ENCODE measurements at regions not wholly inside any gene's neighbourhood (a gene's known extent, or its start where the extent isn't known, plus 50 kb on each side); places are given as distances from the start of the nearest gene placed in this dataset.

DNA sequence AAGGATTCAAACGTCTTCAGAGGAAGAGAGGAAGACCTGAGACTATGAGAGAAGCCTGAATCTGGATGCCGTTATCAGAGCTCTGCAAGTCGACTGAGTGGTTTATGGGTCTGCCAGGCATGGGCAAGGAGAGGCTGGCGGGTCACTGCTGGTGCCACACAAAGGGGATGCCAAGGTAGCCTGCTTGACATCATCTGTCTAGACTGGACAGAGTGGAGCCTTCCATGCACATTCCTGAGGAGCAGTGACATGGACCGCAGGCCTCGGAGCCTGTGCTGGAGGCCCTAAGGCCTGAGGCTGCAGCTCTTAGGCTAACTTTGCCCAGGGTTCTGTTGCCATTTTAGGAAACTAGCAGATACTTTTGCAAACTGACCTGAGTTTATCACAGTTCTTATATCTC is 127.4 kb downstream of the WT1 start:
- POLR2A ChIA-PET, result interaction anchor here (0.6 kb wide), 1 partner anchor 189 kb away, joined by 3 read pairs; no protein-coding TSS in a partner anchor
- Histone ChIP-seq H3K36me3 (ENCODE audit: control insufficient read depth in 2 of 2, insufficient read depth in 1 of 2, low read length in 2 of 2) (no peaks in the 10 kb centered on the region), H3K4me3 (ENCODE audit: low read depth, low read length) (no peak overlapping the region), H3K9me3 (ENCODE audit: control insufficient read depth, insufficient read depth, low read depth, low read length) (no peaks in the 10 kb centered on the region), H3K4me1 (ENCODE audit: control insufficient read depth, insufficient read depth, low read length) (peaks cover 8% of the 10 kb centered on the region; the same call in 1 of the 2 replicates), H3K27ac (ENCODE audit: extremely low read depth, low read depth, low read length) (no peak overlapping the region)
- no peak for TF ChIP-seq ZNF585B (tag by site-specific recombination; IDR thresholded peaks at IDR 0.05)
- no peak for TF ChIP-seq ZNF621 (tag by site-specific recombination; IDR thresholded peaks at IDR 0.05)
- no peak for TF ChIP-seq INSM2 (tag by site-specific recombination; IDR thresholded peaks at IDR 0.05)
- TF ChIP-seq, protein P1, sequence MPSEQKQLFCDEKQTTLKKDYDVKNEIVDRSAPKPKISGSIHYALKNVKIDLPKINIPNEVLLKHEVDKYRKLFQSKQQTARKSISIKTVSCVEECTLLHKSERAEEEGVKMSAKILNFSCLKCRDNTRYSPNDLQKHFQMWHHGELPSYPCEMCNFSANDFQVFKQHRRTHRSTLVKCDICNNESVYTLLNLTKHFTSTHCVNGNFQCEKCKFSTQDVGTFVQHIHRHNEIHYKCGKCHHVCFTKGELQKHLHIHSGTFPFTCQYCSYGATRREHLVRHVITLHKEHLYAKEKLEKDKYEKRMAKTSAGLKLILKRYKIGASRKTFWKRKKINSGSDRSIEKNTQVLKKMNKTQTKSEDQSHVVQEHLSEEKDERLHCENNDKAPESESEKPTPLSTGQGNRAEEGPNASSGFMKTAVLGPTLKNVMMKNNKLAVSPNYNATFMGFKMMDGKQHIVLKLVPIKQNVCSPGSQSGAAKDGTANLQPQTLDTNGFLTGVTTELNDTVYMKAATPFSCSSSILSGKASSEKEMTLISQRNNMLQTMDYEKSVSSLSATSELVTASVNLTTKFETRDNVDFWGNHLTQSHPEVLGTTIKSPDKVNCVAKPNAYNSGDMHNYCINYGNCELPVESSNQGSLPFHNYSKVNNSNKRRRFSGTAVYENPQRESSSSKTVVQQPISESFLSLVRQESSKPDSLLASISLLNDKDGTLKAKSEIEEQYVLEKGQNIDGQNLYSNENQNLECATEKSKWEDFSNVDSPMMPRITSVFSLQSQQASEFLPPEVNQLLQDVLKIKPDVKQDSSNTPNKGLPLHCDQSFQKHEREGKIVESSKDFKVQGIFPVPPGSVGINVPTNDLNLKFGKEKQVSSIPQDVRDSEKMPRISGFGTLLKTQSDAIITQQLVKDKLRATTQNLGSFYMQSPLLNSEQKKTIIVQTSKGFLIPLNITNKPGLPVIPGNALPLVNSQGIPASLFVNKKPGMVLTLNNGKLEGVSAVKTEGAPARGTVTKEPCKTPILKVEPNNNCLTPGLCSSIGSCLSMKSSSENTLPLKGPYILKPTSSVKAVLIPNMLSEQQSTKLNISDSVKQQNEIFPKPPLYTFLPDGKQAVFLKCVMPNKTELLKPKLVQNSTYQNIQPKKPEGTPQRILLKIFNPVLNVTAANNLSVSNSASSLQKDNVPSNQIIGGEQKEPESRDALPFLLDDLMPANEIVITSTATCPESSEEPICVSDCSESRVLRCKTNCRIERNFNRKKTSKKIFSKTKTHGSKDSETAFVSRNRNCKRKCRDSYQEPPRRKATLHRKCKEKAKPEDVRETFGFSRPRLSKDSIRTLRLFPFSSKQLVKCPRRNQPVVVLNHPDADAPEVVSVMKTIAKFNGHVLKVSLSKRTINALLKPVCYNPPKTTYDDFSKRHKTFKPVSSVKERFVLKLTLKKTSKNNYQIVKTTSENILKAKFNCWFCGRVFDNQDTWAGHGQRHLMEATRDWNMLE (tag by site-specific recombination; conservative IDR thresholded peaks at IDR 0.05; ENCODE audit: low read depth), result no peak
- TF ChIP-seq ZFP37 (tag by site-specific recombination; IDR thresholded peaks at IDR 0.05), result no peak
- TF ChIP-seq ZFP41 (tag by site-specific recombination; IDR thresholded peaks at IDR 0.05; ENCODE audit: borderline replicate concordance), result no peak
- no peak for TF ChIP-seq ZNF274 (IDR thresholded peaks at IDR 0.05; ENCODE audit: low read length)
- TF ChIP-seq ZNF274 (tag by site-specific recombination; IDR thresholded peaks at IDR 0.05; ENCODE audit: borderline replicate concordance), result no peak
- TF ChIP-seq ZNF768 (tag by site-specific recombination; IDR thresholded peaks at IDR 0.05), result no peak
- no peak for TF ChIP-seq BCL11A (tag by site-specific recombination; IDR thresholded peaks at IDR 0.05; ENCODE audit: low read depth)
- no peak for TF ChIP-seq ZNF354C (tag by site-specific recombination; IDR thresholded peaks at IDR 0.05; ENCODE audit: borderline replicate concordance, low read depth)
- TF ChIP-seq KLF8 (tag by site-specific recombination; IDR thresholded peaks at IDR 0.05), result no peak
- no peak for TF ChIP-seq ZBTB20 (tag by site-specific recombination; IDR thresholded peaks at IDR 0.05)
- no peak for TF ChIP-seq ZNF830 (tag by site-specific recombination; IDR thresholded peaks at IDR 0.05; ENCODE audit: low read depth)
- TF ChIP-seq, protein P2, sequence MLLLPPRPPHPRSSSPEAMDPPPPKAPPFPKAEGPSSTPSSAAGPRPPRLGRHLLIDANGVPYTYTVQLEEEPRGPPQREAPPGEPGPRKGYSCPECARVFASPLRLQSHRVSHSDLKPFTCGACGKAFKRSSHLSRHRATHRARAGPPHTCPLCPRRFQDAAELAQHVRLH (tag by site-specific recombination; IDR thresholded peaks at IDR 0.05), result no peak
- CTCF ChIA-PET, result interaction anchor here (2.1 kb wide), 1 partner anchor 16 kb away, joined by 6 read pairs; no protein-coding TSS in a partner anchor

GRCh38 chr11:32309530-32310213 is 125.7 kb downstream of the WT1 start:
- Histone ChIP-seq H3K36me3 (ENCODE audit: control insufficient read depth in 2 of 2, insufficient read depth in 1 of 2, low read length in 2 of 2) (no peaks in the 10 kb centered on the region), H3K4me1 (ENCODE audit: control insufficient read depth, insufficient read depth, low read length) (peaks cover 8% of the 10 kb centered on the region; the same call in 1 of the 2 replicates), H3K4me3 (ENCODE audit: low read depth, low read length) (no peak overlapping the region), H3K9me3 (ENCODE audit: control insufficient read depth, insufficient read depth, low read depth, low read length) (no peaks in the 10 kb centered on the region), H3K27ac (ENCODE audit: extremely low read depth, low read depth, low read length) (no peak overlapping the region)
- POLR2A ChIA-PET, result no interaction called here
- CTCF ChIA-PET, result interaction anchor here (0.5 to 2.1 kb wide), 5 partner anchors 12 to 491 kb away, joined by 3 to 6 read pairs (median 4); no protein-coding TSS in a partner anchor
- no peak for TF ChIP-seq ZNF785 (tag by site-specific recombination; IDR thresholded peaks at IDR 0.05)
- no peak for TF ChIP-seq ZXDB (tag by site-specific recombination; IDR thresholded peaks at IDR 0.05)
- no peak for TF ChIP-seq ZNF248 (tag by site-specific recombination; IDR thresholded peaks at IDR 0.05)
- no peak for TF ChIP-seq ZNF768 (tag by site-specific recombination; IDR thresholded peaks at IDR 0.05)
- TF ChIP-seq, protein P3, sequence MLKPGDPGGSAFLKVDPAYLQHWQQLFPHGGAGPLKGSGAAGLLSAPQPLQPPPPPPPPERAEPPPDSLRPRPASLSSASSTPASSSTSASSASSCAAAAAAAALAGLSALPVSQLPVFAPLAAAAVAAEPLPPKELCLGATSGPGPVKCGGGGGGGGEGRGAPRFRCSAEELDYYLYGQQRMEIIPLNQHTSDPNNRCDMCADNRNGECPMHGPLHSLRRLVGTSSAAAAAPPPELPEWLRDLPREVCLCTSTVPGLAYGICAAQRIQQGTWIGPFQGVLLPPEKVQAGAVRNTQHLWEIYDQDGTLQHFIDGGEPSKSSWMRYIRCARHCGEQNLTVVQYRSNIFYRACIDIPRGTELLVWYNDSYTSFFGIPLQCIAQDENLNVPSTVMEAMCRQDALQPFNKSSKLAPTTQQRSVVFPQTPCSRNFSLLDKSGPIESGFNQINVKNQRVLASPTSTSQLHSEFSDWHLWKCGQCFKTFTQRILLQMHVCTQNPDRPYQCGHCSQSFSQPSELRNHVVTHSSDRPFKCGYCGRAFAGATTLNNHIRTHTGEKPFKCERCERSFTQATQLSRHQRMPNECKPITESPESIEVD (tag by site-specific recombination; IDR thresholded peaks at IDR 0.05), result peak; percentile 68
- no peak for TF ChIP-seq ZNF677 (tag by site-specific recombination; IDR thresholded peaks at IDR 0.05)
- no peak for TF ChIP-seq ZNF555 (tag by site-specific recombination; conservative IDR thresholded peaks at IDR 0.05)
- TF ChIP-seq ZNF529 (tag by site-specific recombination; IDR thresholded peaks at IDR 0.05; ENCODE audit: insufficient replicate concordance), result no peak
- TF ChIP-seq ZNF561 (tag by site-specific recombination; IDR thresholded peaks at IDR 0.05; ENCODE audit: borderline replicate concordance), result no peak
- no peak for TF ChIP-seq ZEB2 (tag by site-specific recombination; IDR thresholded peaks at IDR 0.05)
- no peak for TF ChIP-seq ZBTB7A (tag by site-specific recombination; IDR thresholded peaks at IDR 0.05; ENCODE audit: low read depth)
- no peak for TF ChIP-seq ZNF341 (tag by site-specific recombination; IDR thresholded peaks at IDR 0.05; ENCODE audit: low read depth)
- TF ChIP-seq BCL11B (tag by site-specific recombination; IDR thresholded peaks at IDR 0.05; ENCODE audit: low read depth), result no peak

Data from HEK293 (cell line).